NCI-H146 treated with DMSO at 0.1 percent for 48 hours (cell line): ENCODE measurements at regions not wholly inside any gene's neighbourhood (a gene's known extent, or its start where the extent isn't known, plus 50 kb on each side); places are given as distances from the start of the nearest gene placed in this dataset.

Experiments used
- DNase-seq: peaks from one replicate; lab custom pipeline; 2025; ENCODE audit not compliant: unreplicated experiment; lab: John Stamatoyannopoulos, UW

GRCh38 chr6:110033101-110033500, 55.0 kb downstream of the GPR6 start:
- DNase-seq, result no peak

GRCh38 chr6:110033749-110034666, 55.9 kb downstream of the GPR6 start:
- DNase-seq, result no peak

GRCh38 chr6:110034667-110035036, 56.5 kb downstream of the GPR6 start:
- DNase-seq, result no peak

- no peak for DNase-seq
Measured at GRCh38 chr6:110035321-110035720, 57.2 kb downstream of the GPR6 start.

GRCh38 chr6:110036408-110037302, 58.5 kb downstream of the GPR6 start:
- DNase-seq, result no peak

- no peak for DNase-seq
Measured at GRCh38 chr6:110037726-110038295, 59.7 kb downstream of the GPR6 start.

- peak; percentile 82 for DNase-seq
Measured at GRCh38 chr6:110039364-110039980, 61.4 kb downstream of the GPR6 start.

- peak; percentile 61 for DNase-seq
Measured at GRCh38 chr6:110039981-110040383, 61.9 kb downstream of the GPR6 start.

- DNase-seq, result no peak
Measured at GRCh38 chr6:110040716-110041115, 62.6 kb downstream of the GPR6 start.

- DNase-seq, result no peak
Measured at GRCh38 chr6:110041126-110041525, 63.0 kb downstream of the GPR6 start.

- no peak for DNase-seq
Measured at GRCh38 chr6:110041830-110042229, 63.7 kb downstream of the GPR6 start.

GRCh38 chr6:110042670-110043296, 64.7 kb downstream of the GPR6 start:
- no peak for DNase-seq

- DNase-seq, result no peak
Measured at GRCh38 chr6:110043366-110043994, 65.4 kb downstream of the GPR6 start.

GRCh38 chr6:110044096-110044495, 66.0 kb downstream of the GPR6 start:
- no peak for DNase-seq

- no peak for DNase-seq
Measured at GRCh38 chr6:110044622-110045021, 66.5 kb downstream of the GPR6 start.

GRCh38 chr6:110048221-110048875, 70.2 kb downstream of the GPR6 start:
- DNase-seq, result no peak

GRCh38 chr6:110049696-110050439, 71.8 kb downstream of the GPR6 start:
- no peak for DNase-seq
